Sigmoid colon (tissue), 6 donors: ENCODE measurements at regions not wholly inside any gene's neighbourhood (a gene's known extent, or its start where the extent isn't known, plus 50 kb on each side); places are given as distances from the start of the nearest gene placed in this dataset.

Experiments
- DNase-seq: peaks from one replicate; pipeline ENCODE4 v3.0.0-alpha.2; 2019
- H3K27ac ChIP-seq, 4 donors: fragments of 200-600 bp; sonication (generic); one replicate each; pipeline ENCODE4 v1.5.1; 2016 to 2019; ENCODE audit warnings: mild to moderate bottlenecking in 1 of 4
- H3K27me3 ChIP-seq, 3 donors: fragments of 200-600 bp; sonication (generic); one replicate each; pipeline ENCODE4 v1.5.1; 2019; ENCODE audit warnings: mild to moderate bottlenecking in 1 of 3
- H3K36me3 ChIP-seq, 4 donors: fragments of 200-600 bp; sonication (generic); one replicate each; pipeline ENCODE4 v1.5.1; 2016 to 2019
- H3K4me1 ChIP-seq, 4 donors: fragments of 200-600 bp; sonication (generic); one replicate each; pipeline ENCODE4 v1.5.1; 2017 to 2019
- H3K4me3 ChIP-seq, 4 donors: fragments of 200-600 bp; sonication (generic); one replicate each; pipeline ENCODE4 v1.5.1; 2017 to 2019; ENCODE audit warnings: mild to moderate bottlenecking in 2 of 4, moderate library complexity in 1 of 4
- H3K9me3 ChIP-seq, 4 donors: fragments of 200-600 bp in 3 of 4; sonication (generic) in 3 of 4; one replicate each; pipeline versions ENCODE4 v1.5.1 to v1.6.1; 2013 to 2019
- CTCF ChIP-seq, 4 experiments: fragments of 450-650 bp in 3 of 4; fragments of 200-600 bp in 1 of 4; IDR thresholded peaks; one replicate each; pipeline ENCODE4 v1.5.1; 2016 to 2019; ENCODE audit warnings: antibody characterized with exemption in 4 of 4, mild to moderate bottlenecking in 3 of 4, moderate library complexity in 2 of 4
- EP300 ChIP-seq, 4 donors: sonication (generic); formaldehyde crosslinking; IDR thresholded peaks; one replicate each; pipeline ENCODE4 v1.6.1; 2017; ENCODE audit warnings: antibody characterized with exemption in 4 of 4
- POLR2A ChIP-seq, 2 donors: fragments of 450-650 bp; IDR thresholded peaks; one replicate each; pipeline ENCODE4 v1.6.1; 2016; ENCODE audit warnings: antibody characterized with exemption in 2 of 2, mild to moderate bottlenecking in 2 of 2, moderate library complexity in 2 of 2
- POLR2AphosphoS5 ChIP-seq, 4 donors: sonication (generic); formaldehyde crosslinking; IDR thresholded peaks; one replicate each; pipeline ENCODE4 v1.6.1; 2017; ENCODE audit warnings: antibody characterized with exemption in 4 of 4
- WGBS, 2 donors: extraction: QIAGEN DNeasy Blood & Tissue Kit; methylation state at CpG; one replicate each; pipeline ENCODE4 v1.1.7; 2013; 5-methylcytosine and 5-hydroxymethylcytosine counted together
- intact Hi-C: fragments of 100-400 bp; cut with DNase I; formaldehyde crosslinking; loops from one replicate; pipeline ENCODE4 v1.15.1; 2023
- donor health status: healthy with polysubstance abuse.
- donor health status: healthy.

- TF ChIP-seq EP300 (IDR thresholded peaks at IDR 0.05) (no peak), CTCF (IDR thresholded peaks at IDR 0.05) (no peak), POLR2AphosphoS5 (IDR thresholded peaks at IDR 0.05) (no peak), POLR2A (IDR thresholded peaks at IDR 0.05) (no peak)
Observed at GRCh38 chr7:42414028-42414427, 177.0 kb upstream of the GLI3 start.

GRCh38 chr7:42409296-42409695 lies 172.3 kb upstream of the GLI3 start:
- Histone ChIP-seq H3K27ac (no peak overlapping the region), H3K4me1 (peaks cover 0 to 5% (median 0%) of the 10 kb centered on the region in 4 donors), H3K4me3 (no peak overlapping the region), H3K36me3 (no peaks in the 10 kb centered on the region), H3K27me3 (no peaks in the 10 kb centered on the region), H3K9me3 (no peaks in the 10 kb centered on the region)
- no peak for DNase-seq
- TF ChIP-seq POLR2AphosphoS5 (IDR thresholded peaks at IDR 0.05) (no peak), POLR2A (IDR thresholded peaks at IDR 0.05) (no peak), EP300 (IDR thresholded peaks at IDR 0.05) (no peak), CTCF (IDR thresholded peaks at IDR 0.05) (no peak)
- WGBS, 2 donors = 90 to 95% methylated on average over 8 of the region's 8 CpGs
- intact Hi-C loops = no loop called here

More at GRCh38 chr7:42414028-42414427, 177.0 kb upstream of the GLI3 start:
- intact Hi-C loops = no loop called here
- H3K4me1 ChIP-seq = peaks cover 0 to 4% (median 0%) of the 10 kb centered on the region in 4 donors
- DNase-seq = no peak
- no peak overlapping the region for H3K4me3 ChIP-seq
- no peak overlapping the region for H3K27ac ChIP-seq
- no peaks in the 10 kb centered on the region for H3K27me3 ChIP-seq
- H3K9me3 ChIP-seq = no peaks in the 10 kb centered on the region
- no peaks in the 10 kb centered on the region for H3K36me3 ChIP-seq

GRCh38 chr7:42407833-42408232 lies 170.8 kb upstream of the GLI3 start:
- DNase-seq = no peak
- H3K27me3 ChIP-seq = no peaks in the 10 kb centered on the region
- H3K36me3 ChIP-seq = no peaks in the 10 kb centered on the region
- peaks cover 0 to 5% (median 0%) of the 10 kb centered on the region in 4 donors for H3K4me1 ChIP-seq
- intact Hi-C loops = no loop called here
- 81 to 84% methylated on average over 4 of the region's 4 CpGs for whole genome bisulfite sequencing, 2 donors
- H3K27ac ChIP-seq = no peak overlapping the region
- no peaks in the 10 kb centered on the region for H3K9me3 ChIP-seq
- no peak for TF ChIP-seq EP300 (IDR thresholded peaks at IDR 0.05)
- TF ChIP-seq CTCF (IDR thresholded peaks at IDR 0.05) = no peak
- no peak for TF ChIP-seq POLR2A (IDR thresholded peaks at IDR 0.05)
- TF ChIP-seq POLR2AphosphoS5 (IDR thresholded peaks at IDR 0.05) = no peak
- no peak overlapping the region for H3K4me3 ChIP-seq

GRCh38 chr7:42407021-42407710 lies 170.2 kb upstream of the GLI3 start:
- Histone ChIP-seq H3K36me3 (no peaks in the 10 kb centered on the region), H3K9me3 (no peaks in the 10 kb centered on the region), H3K27me3 (no peaks in the 10 kb centered on the region), H3K27ac (no peak overlapping the region), H3K4me1 (peaks cover 0 to 5% (median 0%) of the 10 kb centered on the region in 4 donors), H3K4me3 (no peak overlapping the region)
- TF ChIP-seq POLR2AphosphoS5 (IDR thresholded peaks at IDR 0.05) (no peak), EP300 (IDR thresholded peaks at IDR 0.05) (no peak), CTCF (IDR thresholded peaks at IDR 0.05) (no peak), POLR2A (IDR thresholded peaks at IDR 0.05) (no peak)
- 92% methylated on average over 15 of the region's 15 CpGs for WGBS, 2 donors
- no peak for DNase-seq
- intact Hi-C loops = no loop called here

GRCh38 chr7:42406358-42406757 lies 169.3 kb upstream of the GLI3 start:
- Histone ChIP-seq H3K4me1 (peaks cover 0 to 5% (median 0%) of the 10 kb centered on the region in 4 donors), H3K36me3 (no peaks in the 10 kb centered on the region), H3K4me3 (no peak overlapping the region)

More at GRCh38 chr7:42406358-42406757, 169.3 kb upstream of the GLI3 start:
- intact Hi-C loops = no loop called here
- Histone ChIP-seq H3K27me3 (no peaks in the 10 kb centered on the region), H3K27ac (no peak overlapping the region), H3K9me3 (no peaks in the 10 kb centered on the region)
- no peak for DNase-seq
- 93 to 94% methylated on average over 16 of the region's 16 CpGs for WGBS, 2 donors
- TF ChIP-seq POLR2A (IDR thresholded peaks at IDR 0.05) = no peak
- TF ChIP-seq CTCF (IDR thresholded peaks at IDR 0.05) = no peak
- TF ChIP-seq POLR2AphosphoS5 (IDR thresholded peaks at IDR 0.05) = no peak
- TF ChIP-seq EP300 (IDR thresholded peaks at IDR 0.05) = no peak
